UCSD-AML1 (cell line): ENCODE measurements at regions not wholly inside any gene's neighbourhood (a gene's known extent, or its start where the extent isn't known, plus 50 kb on each side); places are given as distances from the start of the nearest gene placed in this dataset.

Experiments used
- DNase-seq: peaks from one replicate; lab custom pipeline; 2025; ENCODE audit not compliant: unreplicated experiment; lab: John Stamatoyannopoulos, UW

GRCh38 chr9:87115785-87116184 lies 168.5 kb upstream of the GAS1 start:
- no peak for DNase-seq

DNA sequence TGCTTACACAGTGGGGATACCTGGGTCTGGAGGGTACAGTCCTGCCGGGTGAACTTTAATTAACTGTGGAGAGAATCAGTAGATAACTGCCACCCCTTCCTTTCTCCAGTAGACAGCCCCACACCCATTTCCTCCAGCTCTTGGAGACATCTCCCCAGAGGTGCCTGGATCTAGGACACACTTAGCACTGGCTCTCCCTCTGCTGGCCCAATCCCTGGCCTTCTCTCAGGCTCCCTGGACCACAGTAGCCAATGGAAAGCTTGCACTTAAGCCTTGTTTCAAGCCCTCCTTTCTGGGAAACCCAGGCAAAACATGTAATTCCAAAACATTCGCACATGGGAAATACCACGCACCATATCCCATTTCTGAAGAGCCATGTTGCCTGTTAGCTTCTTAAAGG lies 169.2 kb upstream of the GAS1 start:
- DNase-seq, result no peak

DNA sequence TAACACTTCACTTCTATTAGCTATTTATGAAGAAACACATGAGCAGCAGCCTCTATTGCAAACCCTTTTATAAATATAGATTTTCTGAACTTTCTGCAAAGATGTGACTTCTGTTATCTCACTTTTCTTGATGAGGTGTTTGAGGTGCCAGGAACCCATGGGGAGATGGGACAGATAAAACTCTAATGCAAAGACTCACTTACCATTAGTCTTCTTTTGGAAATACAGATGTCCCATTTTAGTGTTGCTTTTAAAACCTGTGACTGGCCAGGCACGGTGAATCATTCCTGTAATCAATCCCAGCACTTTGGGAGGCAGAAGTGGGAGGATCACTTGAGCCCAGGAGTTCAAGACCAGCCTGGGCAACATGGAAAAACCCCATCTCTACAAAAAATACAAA lies 171.3 kb upstream of the GAS1 start:
- no peak for DNase-seq

- no peak for DNase-seq
Measured at GRCh38 chr9:87119328-87119881, 172.1 kb upstream of the GAS1 start.

DNA sequence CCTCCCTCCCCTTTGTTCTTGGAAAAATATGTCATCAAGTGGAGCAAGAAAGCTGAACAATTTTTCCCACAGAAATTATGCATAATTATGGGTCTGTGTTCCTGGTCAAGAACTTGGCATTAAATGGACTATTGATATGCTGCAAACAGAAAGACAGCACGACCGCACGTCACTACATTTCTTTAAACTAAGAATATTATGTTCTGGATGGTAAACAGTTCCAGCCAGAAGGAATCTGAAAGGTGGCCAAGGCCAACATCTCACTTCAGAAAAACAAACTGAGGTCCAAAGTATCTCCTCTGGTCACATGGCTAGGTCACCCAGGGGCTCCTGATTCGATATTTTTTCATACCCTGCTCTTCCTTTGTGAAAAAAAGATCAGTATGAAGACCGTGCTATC lies 173.3 kb upstream of the GAS1 start:
- DNase-seq, result no peak

GRCh38 chr9:87122947-87123685 lies 175.8 kb upstream of the GAS1 start:
- no peak for DNase-seq

GRCh38 chr9:87123830-87124229 lies 176.5 kb upstream of the GAS1 start:
- no peak for DNase-seq

- no peak for DNase-seq
Measured at GRCh38 chr9:87125819-87126218, 178.5 kb upstream of the GAS1 start.

- DNase-seq, result no peak
Measured at GRCh38 chr9:87127543-87127942, 180.2 kb upstream of the GAS1 start.

DNA sequence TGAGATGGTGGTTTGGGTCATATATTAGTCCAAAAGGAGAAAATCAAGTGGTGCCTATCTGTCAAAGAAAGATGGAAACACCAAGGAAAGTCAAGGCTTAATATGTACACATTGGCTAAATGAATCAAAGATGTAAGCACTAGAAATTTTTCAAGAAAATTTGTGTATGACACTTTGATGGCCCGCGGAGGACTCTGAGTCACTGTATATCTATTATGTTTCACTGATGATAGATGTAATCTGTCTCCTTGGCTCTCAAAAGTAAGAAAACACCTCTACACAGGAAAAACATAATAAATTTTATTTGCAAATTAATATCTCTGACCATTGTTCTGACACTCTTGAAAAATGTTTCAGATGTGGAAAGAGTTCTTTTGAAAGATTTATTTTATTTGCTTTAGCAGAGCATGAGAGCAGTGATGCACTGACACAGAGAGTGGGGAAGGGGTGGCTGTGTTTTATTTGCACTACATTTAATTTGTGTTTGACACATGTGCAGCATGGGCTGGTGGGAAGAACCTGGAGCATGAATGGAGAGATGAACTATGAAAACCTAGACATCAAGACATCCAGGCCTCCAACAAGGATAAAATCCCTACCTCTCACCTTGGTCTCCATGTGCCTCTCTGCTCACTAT lies 180.8 kb upstream of the GAS1 start:
- no peak for DNase-seq

- no peak for DNase-seq
Measured at GRCh38 chr9:87128844-87129493, 181.7 kb upstream of the GAS1 start.

DNA sequence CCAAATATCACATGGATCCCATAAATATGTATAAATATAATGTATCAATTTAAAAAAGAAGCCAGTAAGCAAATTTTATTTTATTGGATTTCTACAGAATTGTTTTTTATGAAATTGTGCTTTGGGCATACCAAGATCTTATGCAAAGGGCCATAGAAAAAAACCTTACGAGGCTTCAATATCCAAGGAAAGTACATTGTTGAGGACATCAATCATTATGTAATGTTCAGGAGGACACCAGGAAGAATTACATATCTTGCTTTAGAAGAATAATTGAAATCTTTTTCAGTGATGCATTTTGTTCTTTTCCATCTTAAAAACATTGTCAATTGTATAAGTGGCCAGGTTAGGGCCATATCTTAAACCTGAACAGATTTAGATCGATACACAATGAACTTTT lies 187.8 kb upstream of the GAS1 start:
- no peak for DNase-seq

DNA sequence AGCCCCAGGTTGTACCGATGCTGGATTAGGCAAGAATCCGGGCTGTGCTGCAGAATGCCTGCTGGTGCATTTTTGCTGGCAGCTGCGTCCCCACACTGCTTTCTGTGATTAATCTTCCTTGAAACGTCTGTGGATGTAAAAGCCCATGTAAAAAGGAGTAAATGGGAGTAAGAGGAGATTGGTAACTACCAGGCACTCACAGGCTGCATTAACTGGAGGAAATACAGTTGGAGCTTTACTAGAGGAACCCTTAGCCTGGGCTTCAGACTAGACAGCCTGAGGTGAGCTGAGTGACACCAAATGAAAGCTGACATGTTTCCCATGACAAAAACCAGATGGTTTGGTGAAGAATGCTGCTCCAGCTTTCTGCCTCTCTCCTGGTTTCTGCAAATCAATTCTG lies 190.4 kb upstream of the GAS1 start:
- DNase-seq, result no peak

- no peak for DNase-seq
Measured at GRCh38 chr9:87138128-87139040, 191.1 kb upstream of the GAS1 start.

DNA sequence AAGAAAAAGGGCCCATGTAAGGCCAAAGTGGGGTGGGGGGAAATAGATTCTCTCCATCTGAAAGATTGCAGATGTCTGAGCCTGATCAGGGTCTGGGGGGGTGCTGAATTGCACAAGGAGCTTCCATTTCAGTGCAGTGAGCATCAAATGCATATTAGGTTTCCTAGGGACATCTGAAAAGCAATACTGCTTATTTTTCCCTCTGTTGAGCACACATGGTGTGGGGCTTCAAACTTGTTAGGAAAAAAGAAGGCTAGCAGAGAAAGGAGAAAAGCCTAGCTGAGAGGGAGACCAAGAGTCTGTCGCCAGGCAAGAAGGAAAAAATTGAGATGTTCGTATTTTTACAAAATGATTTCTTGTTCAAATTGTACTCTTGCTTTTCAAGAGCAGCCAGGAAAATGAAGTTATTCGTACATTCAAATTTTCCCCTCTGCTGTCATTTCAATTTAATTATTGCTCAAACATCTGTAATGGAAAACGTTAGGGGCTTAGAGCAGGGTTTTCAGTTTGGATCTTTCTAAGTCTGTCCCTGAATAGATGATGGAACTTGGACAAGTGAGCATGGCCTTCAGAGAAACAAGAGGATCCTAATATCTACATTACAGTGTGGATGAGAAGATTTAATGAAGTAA lies 191.9 kb upstream of the GAS1 start:
- DNase-seq, result no peak

DNA sequence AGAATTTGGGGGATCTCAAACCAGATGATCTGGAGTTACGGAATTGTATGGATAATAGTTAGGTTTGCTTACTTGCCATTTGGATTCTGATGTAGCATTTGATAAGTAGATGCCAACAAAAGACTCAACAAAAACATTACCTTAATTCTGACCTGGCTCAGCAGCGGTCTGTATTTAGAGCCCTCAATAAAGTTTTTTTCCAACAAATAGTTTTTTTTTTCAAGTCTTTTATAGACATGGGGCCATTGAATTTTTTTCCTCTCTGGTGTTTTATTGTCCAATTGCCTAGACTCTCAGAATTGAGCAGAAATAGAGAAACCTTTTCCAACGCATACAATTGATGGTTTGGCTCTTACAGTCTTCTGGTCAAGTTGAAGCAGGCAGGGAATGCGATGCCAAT lies 192.8 kb upstream of the GAS1 start:
- DNase-seq, result no peak

DNA sequence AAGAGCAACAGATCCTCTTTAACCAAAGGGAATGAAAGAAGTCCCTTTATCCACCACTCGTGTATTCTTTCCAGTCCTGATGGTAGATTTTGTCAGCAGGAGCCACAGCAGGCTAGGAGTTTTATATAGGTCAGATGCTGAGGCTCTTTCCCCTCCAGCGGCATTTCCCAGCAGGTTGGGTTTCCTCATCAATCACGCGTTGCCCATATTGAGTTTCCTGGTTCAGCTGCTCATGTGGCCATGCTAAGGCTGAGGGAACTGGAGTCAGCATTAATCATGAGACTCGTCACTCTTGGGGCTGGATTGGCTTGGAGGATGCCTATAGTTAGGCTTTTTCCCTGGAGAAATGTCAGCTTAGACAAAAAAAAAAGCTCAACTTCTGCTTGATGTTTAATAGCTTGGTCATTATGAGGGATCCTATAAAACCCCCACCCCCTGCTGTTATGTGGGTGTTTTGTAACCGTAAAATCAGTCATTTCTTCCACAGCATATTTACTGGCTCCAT lies 193.4 kb upstream of the GAS1 start:
- DNase-seq, result no peak

DNA sequence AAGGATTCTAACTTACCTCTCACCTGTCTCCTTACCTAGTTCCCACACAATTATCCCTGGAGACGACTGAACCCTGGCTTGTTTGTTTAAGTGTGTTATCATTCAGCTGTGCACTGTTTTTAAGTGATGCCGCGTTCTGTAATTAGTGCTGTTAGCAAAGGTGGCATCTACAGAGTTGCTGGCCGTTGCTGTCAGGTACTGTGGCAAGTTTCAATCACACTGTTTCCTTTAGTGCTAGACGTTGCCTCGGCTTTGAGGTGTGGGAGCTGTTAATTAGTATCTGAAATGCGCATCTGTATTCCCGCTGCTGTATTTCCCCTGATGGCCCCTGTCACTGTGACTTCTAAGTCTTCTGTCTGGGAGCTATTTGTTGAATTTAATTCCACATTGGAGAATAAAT lies 193.8 kb upstream of the GAS1 start:
- DNase-seq, result no peak

DNA sequence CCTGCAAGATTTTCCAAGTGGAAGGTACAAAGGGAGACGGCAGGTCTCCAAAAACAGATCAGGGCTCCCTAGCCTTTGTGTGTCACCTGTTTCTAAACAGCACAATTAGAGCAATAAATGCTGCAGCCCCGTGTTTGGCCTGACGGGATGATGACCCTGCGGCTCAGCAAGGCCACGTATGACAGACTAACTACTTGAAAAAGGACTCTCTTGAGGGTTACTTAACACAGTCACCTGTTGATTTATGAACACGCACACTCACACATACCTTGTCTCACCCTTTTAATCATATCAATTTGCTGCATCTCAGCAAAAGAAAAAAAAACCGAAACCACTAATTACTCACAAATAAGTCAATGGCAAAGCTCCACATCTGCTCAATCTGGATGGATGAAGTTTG lies 199.6 kb upstream of the GAS1 start:
- no peak for DNase-seq

DNA sequence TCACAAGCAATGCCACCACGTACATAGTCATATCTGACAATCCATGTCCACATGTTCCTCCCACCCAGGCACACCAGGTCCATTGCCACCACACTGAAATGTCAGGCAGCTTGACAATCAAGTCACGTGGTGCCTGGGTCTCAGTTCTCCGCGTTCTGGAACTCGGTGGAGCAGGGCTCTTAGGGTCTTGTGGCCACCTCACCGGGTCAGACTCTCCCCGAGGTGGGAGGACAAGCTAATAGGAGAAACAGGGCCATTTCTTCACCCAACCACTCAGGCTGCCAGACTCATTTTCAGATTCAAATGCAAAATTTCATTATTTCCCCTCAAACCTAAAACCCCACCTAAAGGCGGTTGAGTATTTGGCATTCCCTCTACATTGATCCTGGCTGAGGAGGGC lies 200.5 kb upstream of the GAS1 start:
- no peak for DNase-seq
